MCF 10A (cell line): ENCODE measurements at regions not wholly inside any gene's neighbourhood (a gene's known extent, or its start where the extent isn't known, plus 50 kb on each side); places are given as distances from the start of the nearest gene placed in this dataset.

Experiments
- BruUV-seq: library from RNA; stranded (reverse); fragments of 400-500 nt; replicated peaks from 2 replicates; lab custom pipeline; 2021; lab: Mats Ljungman, UMichigan
- CTCF ChIA-PET: fragments of 300-600 bp; sonication (Branson Sonifier 250); formaldehyde crosslinking; extraction: SDS; loops from one replicate; lab custom pipeline; 2021; ENCODE audit warnings: antibody characterized with exemption, inconsistent platforms; lab: Yijun Ruan, JAX
- POLR2A ChIA-PET: fragments of 300-600, 350-650 bp; sonication (Branson Sonifier 250); formaldehyde crosslinking; extraction: SDS; loops from one replicate; lab custom pipeline; 2020; ENCODE audit warnings: antibody characterized with exemption, inconsistent platforms; lab: Yijun Ruan, JAX
- DNase-seq: peaks from one replicate; pipeline ENCODE4 v3.0.0-alpha.2; 2018; ENCODE audit not compliant: unreplicated experiment
- H3K27ac Mint-ChIP-seq: one replicate; pipeline ENCODE4 v1.8.0; 2022; ENCODE audit warnings: mild to moderate bottlenecking, low read depth, mixed read lengths; ENCODE audit not compliant: unreplicated experiment
- H3K27me3 Mint-ChIP-seq: one replicate; pipeline ENCODE4 v1.8.0; 2022; ENCODE audit warnings: mixed read lengths; ENCODE audit not compliant: insufficient read depth, unreplicated experiment
- H3K36me3 Mint-ChIP-seq: one replicate; pipeline ENCODE4 v1.8.0; 2022; ENCODE audit warnings: mild to moderate bottlenecking, moderate library complexity, mixed read lengths; ENCODE audit not compliant: insufficient read depth, unreplicated experiment
- H3K4me1 Mint-ChIP-seq: one replicate; pipeline ENCODE4 v1.8.0; 2022; ENCODE audit warnings: mixed read lengths; ENCODE audit not compliant: insufficient read depth, unreplicated experiment
- H3K4me3 Mint-ChIP-seq: one replicate; pipeline ENCODE4 v1.8.0; 2022; ENCODE audit warnings: mild to moderate bottlenecking, moderate library complexity, mixed read lengths; ENCODE audit not compliant: unreplicated experiment
- H3K9me3 Mint-ChIP-seq: one replicate; pipeline ENCODE4 v1.8.0; 2022; ENCODE audit warnings: mixed read lengths; ENCODE audit not compliant: unreplicated experiment
- CTCF ChIP-seq: fragments of 200-600 bp; IDR thresholded peaks from one replicate; pipeline ENCODE4 v1.8.0; 2022; ENCODE audit warnings: antibody characterized with exemption, mild to moderate bottlenecking; ENCODE audit not compliant: unreplicated experiment
- intact Hi-C: fragments of 100-400 bp; cut with micrococcal nuclease; formaldehyde crosslinking; loops from 2 replicates; pipeline ENCODE4 v1.14.1; 2022

DNA sequence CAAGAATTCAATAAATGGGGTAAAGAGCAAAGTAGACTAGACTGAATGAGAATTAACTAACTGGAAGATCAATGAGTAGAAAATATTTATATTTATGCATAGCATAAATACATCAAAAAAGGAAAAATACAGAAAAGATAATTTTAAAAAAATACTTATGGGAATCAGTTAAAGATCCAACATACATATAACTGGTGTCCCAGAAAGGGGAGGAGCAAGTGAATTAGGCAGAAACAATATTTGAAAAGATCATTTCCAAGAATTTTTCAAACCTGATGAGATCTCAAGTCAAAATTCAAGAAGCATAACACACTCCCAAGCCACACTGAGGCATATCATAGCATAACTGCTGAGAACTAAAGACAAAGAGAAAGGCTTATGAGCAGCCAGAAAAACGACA is 62.7 kb upstream of the SHISAL1 start:
- intact Hi-C loops: no loop called here
- DNase-seq: no peak
- no peak overlapping the region for H3K4me3 Mint-ChIP-seq
- CTCF ChIA-PET: interaction anchor here (0.6 kb wide), 1 partner anchor 291 kb away, joined by 3 read pairs; no protein-coding TSS in a partner anchor
- TF ChIP-seq CTCF: no peak
- BruUV-seq: no TSS peak
- no peaks in the 10 kb centered on the region for H3K27me3 Mint-ChIP-seq
- peaks cover 36% of the 10 kb centered on the region for H3K9me3 Mint-ChIP-seq
- no peaks in the 10 kb centered on the region for H3K36me3 Mint-ChIP-seq
- POLR2A ChIA-PET: no interaction called here
- H3K27ac Mint-ChIP-seq: no peak overlapping the region
- no peaks in the 10 kb centered on the region for H3K4me1 Mint-ChIP-seq

- no peaks in the 10 kb centered on the region for H3K36me3 Mint-ChIP-seq
- ChIA-PET POLR2A (interaction anchor here (0.5 to 0.9 kb wide), 2 partner anchors 171 to 1994 kb away, joined by 3 to 5 read pairs; no protein-coding TSS in a partner anchor), CTCF (interaction anchor here (0.6 kb wide), 1 partner anchor 945 kb away, joined by 3 read pairs; no protein-coding TSS in a partner anchor)
- peaks cover 31% of the 10 kb centered on the region for H3K9me3 Mint-ChIP-seq
- no TSS peak for BruUV-seq
- H3K27me3 Mint-ChIP-seq: no peaks in the 10 kb centered on the region
- no peak for TF ChIP-seq CTCF
- H3K4me3 Mint-ChIP-seq: no peak overlapping the region
- intact Hi-C loops: no loop called here
- no peaks in the 10 kb centered on the region for H3K4me1 Mint-ChIP-seq
- DNase-seq: no peak
- no peak overlapping the region for H3K27ac Mint-ChIP-seq
Observed at GRCh38 chr22:44373234-44373633, 60.5 kb upstream of the SHISAL1 start.

- ChIA-PET POLR2A (interaction anchor here (0.5 to 0.9 kb wide), 2 partner anchors 170 to 1995 kb away, joined by 3 to 5 read pairs; no protein-coding TSS in a partner anchor), CTCF (no interaction called here)
- Mint-ChIP-seq H3K36me3 (no peaks in the 10 kb centered on the region), H3K4me1 (no peaks in the 10 kb centered on the region), H3K27ac (no peak overlapping the region), H3K9me3 (peaks cover 28% of the 10 kb centered on the region), H3K4me3 (no peak overlapping the region), H3K27me3 (no peaks in the 10 kb centered on the region)
- intact Hi-C loops: no loop called here
- no peak for TF ChIP-seq CTCF
- no peak for DNase-seq
- BruUV-seq: no TSS peak
Observed at GRCh38 chr22:44372611-44373010, 59.9 kb upstream of the SHISAL1 start.

GRCh38 chr22:44371741-44372525 is 59.2 kb upstream of the SHISAL1 start:
- intact Hi-C loops: no loop called here
- Mint-ChIP-seq H3K27ac (no peak overlapping the region), H3K4me1 (peaks cover under 1% of the 10 kb centered on the region), H3K4me3 (no peak overlapping the region), H3K9me3 (peaks cover 28% of the 10 kb centered on the region), H3K27me3 (no peaks in the 10 kb centered on the region), H3K36me3 (no peaks in the 10 kb centered on the region)
- no peak for DNase-seq
- BruUV-seq: no TSS peak
- ChIA-PET CTCF (interaction anchor here (0.5 to 0.6 kb wide), 2 partner anchors 137 to 290 kb away, joined by 3 to 4 read pairs; no protein-coding TSS in a partner anchor), POLR2A (interaction anchor here (0.9 kb wide), 1 partner anchor 170 kb away, joined by 5 read pairs; no protein-coding TSS in a partner anchor)
- no peak for TF ChIP-seq CTCF
